Muscle of leg (tissue), 3 donors: ENCODE measurements at regions not wholly inside any gene's neighbourhood (a gene's known extent, or its start where the extent isn't known, plus 50 kb on each side); places are given as distances from the start of the nearest gene placed in this dataset.
"Not testable (repeated sequence)": the region's sequence is repeated elsewhere in the genome, so short reads cannot be mapped to it uniquely, and the experiment has no call there.

Experiments used
- DNase-seq: peaks from one replicate; pipeline ENCODE4 v3.0.0; 2013
- H3K27ac ChIP-seq: one replicate; pipeline ENCODE4 v1.5.1; 2013; ENCODE audit warnings: mild to moderate bottlenecking, low read length, control low read depth
- H3K27me3 ChIP-seq: one replicate; pipeline ENCODE4 v1.6.1; 2013; ENCODE audit warnings: low read length; ENCODE audit not compliant: control insufficient read depth, insufficient read depth
- H3K36me3 ChIP-seq: one replicate; pipeline ENCODE4 v1.6.1; 2013; ENCODE audit warnings: low read length; ENCODE audit not compliant: control insufficient read depth, insufficient read depth
- H3K4me1 ChIP-seq: one replicate; pipeline ENCODE4 v1.6.1; 2013; ENCODE audit warnings: low read length; ENCODE audit not compliant: control insufficient read depth, insufficient read depth
- H3K4me3 ChIP-seq: one replicate; pipeline ENCODE4 v1.5.1; 2013; ENCODE audit warnings: low read length, control low read depth
- H3K9me3 ChIP-seq: replicated peaks from 2 replicates; pipeline ENCODE4 v1.6.1; 2013; ENCODE audit warnings: low read depth, low read length; ENCODE audit not compliant: control insufficient read depth
- WGBS: methylation state at CpG from one replicate; pipeline ENCODE4 v1.1.5; 2013; ENCODE audit warnings: missing lambda C conversion rate; ENCODE audit not compliant: insufficient coverage; 5-methylcytosine and 5-hydroxymethylcytosine counted together

- DNase-seq = no peak
- WGBS = 82% methylated on average over 3 of the region's 7 CpGs
- peaks cover 3% of the 10 kb centered on the region for H3K4me1 ChIP-seq
- H3K9me3 ChIP-seq = no peaks in the 10 kb centered on the region
- H3K27me3 ChIP-seq = no peaks in the 10 kb centered on the region
- no peak overlapping the region for H3K27ac ChIP-seq
- no peak overlapping the region for H3K4me3 ChIP-seq
- no peaks in the 10 kb centered on the region for H3K36me3 ChIP-seq
These were observed 109.0 kb upstream of the ADAMTS9 start for GRCh38 chr3:64796607-64797399.

- Histone ChIP-seq H3K27me3 (no peaks in the 10 kb centered on the region), H3K4me1 (peaks cover 3% of the 10 kb centered on the region), H3K27ac (no peak overlapping the region), H3K9me3 (no peaks in the 10 kb centered on the region), H3K36me3 (no peaks in the 10 kb centered on the region), H3K4me3 (no peak overlapping the region)
- WGBS = 92% methylated on average over 2 of the region's 3 CpGs
- no peak for DNase-seq
These were observed 104.6 kb upstream of the ADAMTS9 start for GRCh38 chr3:64792445-64792844.

GRCh38 chr3:64789111-64789510 is 101.3 kb upstream of the ADAMTS9 start:
- peak; percentile 67 for DNase-seq
- no CpG with 5 or more reads among the region's 4 CpGs for WGBS
- H3K9me3 ChIP-seq = peaks cover 4% of the 10 kb centered on the region
- no peaks in the 10 kb centered on the region for H3K36me3 ChIP-seq
- no peak overlapping the region for H3K4me3 ChIP-seq
- no peaks in the 10 kb centered on the region for H3K4me1 ChIP-seq
- H3K27ac ChIP-seq = no peak overlapping the region
- H3K27me3 ChIP-seq = no peaks in the 10 kb centered on the region

GRCh38 chr3:64783200-64783599 is 95.4 kb upstream of the ADAMTS9 start:
- Histone ChIP-seq H3K4me1 (no peaks in the 10 kb centered on the region), H3K36me3 (no peaks in the 10 kb centered on the region), H3K9me3 (peaks cover 9% of the 10 kb centered on the region), H3K4me3 (no peak overlapping the region), H3K27ac (no peak overlapping the region), H3K27me3 (no peaks in the 10 kb centered on the region)
- no peak for DNase-seq

GRCh38 chr3:64780923-64781322 is 93.1 kb upstream of the ADAMTS9 start:
- H3K27me3 ChIP-seq, H3K4me1 ChIP-seq, H3K27ac ChIP-seq, H3K36me3 ChIP-seq, H3K4me3 ChIP-seq, DNase-seq: not testable (repeated sequence)
- WGBS = no CpG with 5 or more reads among the region's 4 CpGs
- peaks cover 13% of the 10 kb centered on the region for H3K9me3 ChIP-seq

- no peaks in the 10 kb centered on the region for H3K4me1 ChIP-seq
- 52% methylated on average over 4 of the region's 5 CpGs for WGBS
- H3K4me3 ChIP-seq = no peak overlapping the region
- H3K9me3 ChIP-seq = peaks cover 6% of the 10 kb centered on the region
- no peaks in the 10 kb centered on the region for H3K36me3 ChIP-seq
- H3K27me3 ChIP-seq = no peaks in the 10 kb centered on the region
- H3K27ac ChIP-seq = no peak overlapping the region
- no peak for DNase-seq
These were observed 85.3 kb upstream of the ADAMTS9 start for GRCh38 chr3:64773137-64773536.

- Histone ChIP-seq H3K4me1 (no peaks in the 10 kb centered on the region), H3K27me3 (no peaks in the 10 kb centered on the region), H3K4me3 (no peak overlapping the region), H3K36me3 (no peaks in the 10 kb centered on the region), H3K27ac (no peak overlapping the region), H3K9me3 (no peaks in the 10 kb centered on the region)
- 80% methylated on average over 1 of the region's 4 CpGs for WGBS
- DNase-seq = no peak
These were observed 78.6 kb upstream of the ADAMTS9 start for GRCh38 chr3:64766440-64766839.

GRCh38 chr3:64765947-64766346 is 78.1 kb upstream of the ADAMTS9 start:
- Histone ChIP-seq H3K4me1 (no peaks in the 10 kb centered on the region), H3K27ac (no peak overlapping the region), H3K27me3 (no peaks in the 10 kb centered on the region), H3K4me3 (no peak overlapping the region), H3K36me3 (no peaks in the 10 kb centered on the region), H3K9me3 (no peaks in the 10 kb centered on the region)
- WGBS = no CpG with 5 or more reads among the region's 4 CpGs
- no peak for DNase-seq

GRCh38 chr3:64764386-64764929 is 76.7 kb upstream of the ADAMTS9 start:
- Histone ChIP-seq H3K4me3 (no peak overlapping the region), H3K27me3 (no peaks in the 10 kb centered on the region), H3K27ac (no peak overlapping the region), H3K4me1 (peaks cover 2% of the 10 kb centered on the region), H3K9me3 (no peaks in the 10 kb centered on the region), H3K36me3 (no peaks in the 10 kb centered on the region)
- no CpG with 5 or more reads among the region's 6 CpGs for WGBS
- no peak for DNase-seq

GRCh38 chr3:64763980-64764379 is 76.2 kb upstream of the ADAMTS9 start:
- no peak for DNase-seq
- H3K27ac ChIP-seq = no peak overlapping the region
- H3K27me3 ChIP-seq = no peaks in the 10 kb centered on the region
- H3K4me1 ChIP-seq = peaks cover 2% of the 10 kb centered on the region
- H3K9me3 ChIP-seq = no peaks in the 10 kb centered on the region
- no peak overlapping the region for H3K4me3 ChIP-seq
- no peaks in the 10 kb centered on the region for H3K36me3 ChIP-seq

- H3K4me1 ChIP-seq = peaks cover 2% of the 10 kb centered on the region
- DNase-seq = no peak
- H3K27ac ChIP-seq = no peak overlapping the region
- no peaks in the 10 kb centered on the region for H3K36me3 ChIP-seq
- H3K27me3 ChIP-seq = no peaks in the 10 kb centered on the region
- 80% methylated on average over 4 of the region's 5 CpGs for WGBS
- no peak overlapping the region for H3K4me3 ChIP-seq
- H3K9me3 ChIP-seq = no peaks in the 10 kb centered on the region
These were observed 73.9 kb upstream of the ADAMTS9 start for GRCh38 chr3:64761729-64762128.
